Activated T-helper 2 cell treated with anti-CD3 and anti-CD28 coated beads, Interferon-gamma antibody, Interleukin-2, Interleukin-4, amounts not matched to agents 10 μg/mL and 5 μg/mL and 100 μg/mL, durations not matched to agents 14 hours and 24 hours and 36 hours (primary cell): ENCODE measurements at regions not wholly inside any gene's neighbourhood (a gene's known extent, or its start where the extent isn't known, plus 50 kb on each side); places are given as distances from the start of the nearest gene placed in this dataset.

Experiments used
- DNase-seq: peaks from one replicate; pipeline ENCODE4 v3.0.0; 2021; ENCODE audit warnings: low spot score
- H3K27ac Mint-ChIP-seq: one replicate; pipeline ENCODE4 v1.8.0; 2021; ENCODE audit warnings: mixed read lengths
- H3K27me3 Mint-ChIP-seq: one replicate; pipeline ENCODE4 v1.8.0; 2021; ENCODE audit warnings: low read depth, mixed read lengths
- H3K36me3 Mint-ChIP-seq: one replicate; pipeline ENCODE4 v1.8.0; 2021; ENCODE audit warnings: low read depth, mixed read lengths
- H3K4me1 Mint-ChIP-seq: one replicate; pipeline ENCODE4 v1.8.0; 2021; ENCODE audit warnings: low read depth, mixed read lengths
- H3K4me3 Mint-ChIP-seq: one replicate; pipeline ENCODE4 v1.8.0; 2021; ENCODE audit warnings: low read depth, mild to moderate bottlenecking, moderate library complexity, mixed read lengths
- H3K9me3 Mint-ChIP-seq: one replicate; pipeline ENCODE4 v1.8.0; 2021; ENCODE audit warnings: mixed read lengths
- intact Hi-C: fragments of 100-400 bp; cut with micrococcal nuclease; formaldehyde crosslinking; loops from one replicate; pipeline ENCODE4 v1.15.1; 2023

- Mint-ChIP-seq H3K36me3 (no peaks in the 10 kb centered on the region), H3K4me3 (no peak overlapping the region), H3K27ac (no peak overlapping the region), H3K4me1 (no peaks in the 10 kb centered on the region), H3K9me3 (no peaks in the 10 kb centered on the region), H3K27me3 (no peaks in the 10 kb centered on the region)
- intact Hi-C loops, result no loop called here
- DNase-seq, result no peak
These were observed 812.1 kb downstream of the EFNA5 start for GRCh38 chr5:106858616-106859015.

GRCh38 chr5:106854922-106855321 lies 815.8 kb downstream of the EFNA5 start:
- no peaks in the 10 kb centered on the region for H3K4me1 Mint-ChIP-seq
- no peaks in the 10 kb centered on the region for H3K9me3 Mint-ChIP-seq
- no peak overlapping the region for H3K4me3 Mint-ChIP-seq
- H3K36me3 Mint-ChIP-seq, result no peaks in the 10 kb centered on the region
- no peak overlapping the region for H3K27ac Mint-ChIP-seq
- DNase-seq, result no peak
- H3K27me3 Mint-ChIP-seq, result no peaks in the 10 kb centered on the region
- intact Hi-C loops, result no loop called here

DNA sequence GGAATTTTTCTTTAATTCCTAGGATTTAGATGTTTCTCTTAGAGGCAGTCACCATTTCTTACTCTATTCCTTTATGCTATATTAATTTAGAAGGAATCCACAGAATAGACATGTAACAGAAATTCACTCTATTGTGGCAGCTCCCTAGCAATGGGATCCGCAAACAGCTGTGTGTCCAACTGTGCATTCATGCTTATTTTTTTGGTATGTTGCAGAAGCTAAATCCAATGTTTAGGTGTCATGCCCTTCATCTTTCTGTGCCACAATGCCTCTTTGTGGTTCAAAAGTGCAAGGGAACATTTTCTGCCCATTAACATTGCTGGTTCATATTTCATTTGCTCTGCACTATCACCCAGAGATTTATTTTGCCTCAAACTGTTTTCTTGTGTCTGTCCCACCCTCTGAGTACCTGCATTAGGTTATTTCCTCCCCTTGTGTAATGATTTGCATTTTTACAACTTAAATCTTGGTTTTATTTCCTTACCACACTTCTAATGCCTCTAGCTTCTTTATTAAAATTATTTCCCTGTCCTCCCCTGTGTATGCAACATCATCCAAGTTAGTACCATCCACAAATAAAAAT lies 816.5 kb downstream of the EFNA5 start:
- no peaks in the 10 kb centered on the region for H3K9me3 Mint-ChIP-seq
- H3K4me3 Mint-ChIP-seq, result no peak overlapping the region
- no peaks in the 10 kb centered on the region for H3K4me1 Mint-ChIP-seq
- DNase-seq, result no peak
- H3K36me3 Mint-ChIP-seq, result no peaks in the 10 kb centered on the region
- intact Hi-C loops, result no loop called here
- no peaks in the 10 kb centered on the region for H3K27me3 Mint-ChIP-seq
- H3K27ac Mint-ChIP-seq, result no peak overlapping the region

DNA sequence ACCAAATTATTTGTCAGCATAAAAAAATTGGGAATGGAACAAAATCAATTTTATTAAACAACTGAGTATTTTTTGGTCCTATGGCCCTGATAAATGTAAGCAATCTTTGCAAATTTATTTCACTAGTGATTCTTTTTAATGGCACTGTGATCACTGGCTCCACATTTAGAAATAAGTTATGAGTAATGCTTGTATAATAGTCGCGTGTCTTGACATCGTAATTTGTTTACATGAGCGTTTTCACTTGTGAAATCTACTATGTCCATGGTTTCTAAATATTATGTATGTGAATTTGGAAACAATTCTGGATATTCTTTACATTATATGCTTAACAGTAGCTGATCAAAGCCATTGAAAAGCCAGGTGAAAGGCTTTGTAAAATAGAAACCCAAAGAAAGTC lies 817.5 kb downstream of the EFNA5 start:
- H3K9me3 Mint-ChIP-seq, result no peaks in the 10 kb centered on the region
- H3K27ac Mint-ChIP-seq, result no peak overlapping the region
- intact Hi-C loops, result no loop called here
- H3K4me3 Mint-ChIP-seq, result no peak overlapping the region
- H3K27me3 Mint-ChIP-seq, result no peaks in the 10 kb centered on the region
- DNase-seq, result no peak
- no peaks in the 10 kb centered on the region for H3K36me3 Mint-ChIP-seq
- H3K4me1 Mint-ChIP-seq, result no peaks in the 10 kb centered on the region

DNA sequence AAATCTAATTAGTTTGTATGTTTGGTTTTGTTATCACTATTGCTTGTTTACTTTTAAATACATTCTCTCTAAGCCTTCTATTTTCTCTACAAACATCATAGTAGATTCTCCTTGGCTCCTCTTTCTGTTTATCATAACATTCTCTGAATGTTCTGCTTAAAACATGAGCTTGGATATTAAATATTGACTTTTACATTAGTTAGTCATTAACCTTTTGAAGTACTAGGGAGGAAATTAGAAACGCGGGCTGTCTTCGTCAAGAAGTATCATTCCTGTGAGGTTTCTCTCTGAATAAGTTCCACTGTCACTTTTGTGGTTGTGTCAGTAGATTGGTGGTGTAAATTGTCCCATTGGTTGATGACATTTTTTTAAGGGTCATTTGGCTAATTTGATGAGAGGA lies 821.5 kb downstream of the EFNA5 start:
- Mint-ChIP-seq H3K36me3 (no peaks in the 10 kb centered on the region), H3K4me3 (no peak overlapping the region), H3K4me1 (no peaks in the 10 kb centered on the region), H3K9me3 (no peaks in the 10 kb centered on the region), H3K27ac (no peak overlapping the region), H3K27me3 (no peaks in the 10 kb centered on the region)
- no peak for DNase-seq
- intact Hi-C loops, result no loop called here

GRCh38 chr5:106843812-106844416 lies 826.8 kb downstream of the EFNA5 start:
- Mint-ChIP-seq H3K4me3 (no peak overlapping the region), H3K9me3 (peaks cover 8% of the 10 kb centered on the region), H3K36me3 (no peaks in the 10 kb centered on the region), H3K27me3 (no peaks in the 10 kb centered on the region), H3K27ac (no peak overlapping the region), H3K4me1 (no peaks in the 10 kb centered on the region)
- intact Hi-C loops, result no loop called here
- DNase-seq, result no peak

- DNase-seq, result no peak
- Mint-ChIP-seq H3K36me3 (no peaks in the 10 kb centered on the region), H3K4me3 (no peak overlapping the region), H3K27me3 (no peaks in the 10 kb centered on the region), H3K27ac (no peak overlapping the region), H3K9me3 (peaks cover 7% of the 10 kb centered on the region), H3K4me1 (no peaks in the 10 kb centered on the region)
- intact Hi-C loops, result no loop called here
These were observed 837.2 kb downstream of the EFNA5 start for GRCh38 chr5:106833517-106833916.

DNA sequence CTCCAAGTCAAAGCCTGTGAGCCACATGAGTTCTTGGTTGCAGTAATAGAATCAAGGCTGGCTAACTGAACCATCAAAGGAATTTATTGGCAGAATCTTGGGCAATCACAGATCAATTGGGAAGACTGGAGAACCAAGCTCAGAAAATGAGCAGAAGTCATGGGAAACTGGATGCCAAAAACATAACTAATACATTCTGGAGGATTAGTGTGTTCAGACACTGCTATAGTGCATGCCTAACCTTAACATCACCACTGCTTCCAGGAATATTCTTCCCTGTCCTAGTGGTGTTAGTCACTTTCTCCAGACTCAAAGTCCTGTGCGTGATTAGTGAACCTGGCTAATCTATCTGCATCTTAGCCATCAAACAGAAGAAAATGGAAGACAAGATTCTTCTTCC lies 843.7 kb downstream of the EFNA5 start:
- no peaks in the 10 kb centered on the region for H3K27me3 Mint-ChIP-seq
- no peak for DNase-seq

GRCh38 chr5:106825374-106825773 lies 845.4 kb downstream of the EFNA5 start:
- no peak overlapping the region for H3K27ac Mint-ChIP-seq
- H3K9me3 Mint-ChIP-seq, result peaks cover 12% of the 10 kb centered on the region
- H3K36me3 Mint-ChIP-seq, result no peaks in the 10 kb centered on the region
- no peak for DNase-seq
- H3K4me3 Mint-ChIP-seq, result no peak overlapping the region
- no peaks in the 10 kb centered on the region for H3K4me1 Mint-ChIP-seq
- intact Hi-C loops, result no loop called here
- no peaks in the 10 kb centered on the region for H3K27me3 Mint-ChIP-seq

More for the DNA sequence above, 843.7 kb downstream of the EFNA5 start:
- no peak overlapping the region for H3K4me3 Mint-ChIP-seq
- no peaks in the 10 kb centered on the region for H3K4me1 Mint-ChIP-seq
- H3K9me3 Mint-ChIP-seq, result peaks cover 12% of the 10 kb centered on the region
- intact Hi-C loops, result no loop called here
- no peaks in the 10 kb centered on the region for H3K36me3 Mint-ChIP-seq
- no peak overlapping the region for H3K27ac Mint-ChIP-seq

DNA sequence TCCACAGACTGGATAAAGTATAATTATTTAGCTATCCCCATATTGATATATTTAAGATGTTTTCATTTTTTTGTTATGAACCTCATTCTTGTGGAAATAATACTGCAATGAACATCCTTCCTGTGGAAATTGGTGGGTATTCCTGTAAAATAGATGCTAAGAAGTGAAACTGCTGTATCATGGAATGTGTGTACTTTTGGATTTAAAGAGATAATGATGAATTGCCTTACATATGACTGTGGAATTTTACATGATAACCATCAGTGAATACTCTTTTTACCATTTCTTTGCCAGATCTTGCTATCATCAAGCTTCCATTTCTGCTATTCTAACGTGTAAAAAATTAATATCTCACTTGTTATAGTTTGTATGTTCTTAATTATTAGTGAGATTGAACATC lies 847.9 kb downstream of the EFNA5 start:
- H3K27me3 Mint-ChIP-seq, result no peaks in the 10 kb centered on the region
- H3K4me3 Mint-ChIP-seq, result no peak overlapping the region
- H3K4me1 Mint-ChIP-seq, result no peaks in the 10 kb centered on the region
- DNase-seq, result no peak
- intact Hi-C loops, result no loop called here
- H3K9me3 Mint-ChIP-seq, result peaks cover 1% of the 10 kb centered on the region
- no peak overlapping the region for H3K27ac Mint-ChIP-seq
- no peaks in the 10 kb centered on the region for H3K36me3 Mint-ChIP-seq

- intact Hi-C loops, result no loop called here
- no peak for DNase-seq
- H3K27me3 Mint-ChIP-seq, result no peaks in the 10 kb centered on the region
- no peak overlapping the region for H3K4me3 Mint-ChIP-seq
- H3K9me3 Mint-ChIP-seq, result no peaks in the 10 kb centered on the region
- H3K4me1 Mint-ChIP-seq, result no peaks in the 10 kb centered on the region
- H3K36me3 Mint-ChIP-seq, result no peaks in the 10 kb centered on the region
- H3K27ac Mint-ChIP-seq, result no peak overlapping the region
These were observed 852.2 kb downstream of the EFNA5 start for GRCh38 chr5:106818552-106818951.

DNA sequence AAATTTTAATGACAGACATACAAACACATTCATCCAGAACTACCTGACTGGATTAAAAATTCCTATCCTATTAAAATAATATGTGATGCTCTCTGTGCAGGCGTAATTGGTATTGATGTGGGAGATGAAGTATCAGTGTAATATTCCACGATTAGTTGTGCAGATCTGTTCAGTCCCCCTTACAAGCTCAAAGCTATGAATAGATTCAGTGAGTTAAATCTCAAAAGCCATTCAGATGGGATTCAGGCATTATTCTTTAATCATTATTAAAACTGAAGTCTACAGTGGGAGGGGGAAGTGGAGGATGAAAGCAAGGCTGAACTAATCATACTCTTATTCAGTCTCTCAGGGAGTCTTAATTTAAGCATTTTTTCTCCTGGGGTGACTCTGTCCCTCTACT lies 855.8 kb downstream of the EFNA5 start:
- H3K36me3 Mint-ChIP-seq, result no peaks in the 10 kb centered on the region
- no peak overlapping the region for H3K27ac Mint-ChIP-seq
- DNase-seq, result no peak
- H3K4me3 Mint-ChIP-seq, result no peak overlapping the region
- H3K4me1 Mint-ChIP-seq, result no peaks in the 10 kb centered on the region
- H3K9me3 Mint-ChIP-seq, result peaks cover 5% of the 10 kb centered on the region
- intact Hi-C loops, result no loop called here
- H3K27me3 Mint-ChIP-seq, result no peaks in the 10 kb centered on the region

DNA sequence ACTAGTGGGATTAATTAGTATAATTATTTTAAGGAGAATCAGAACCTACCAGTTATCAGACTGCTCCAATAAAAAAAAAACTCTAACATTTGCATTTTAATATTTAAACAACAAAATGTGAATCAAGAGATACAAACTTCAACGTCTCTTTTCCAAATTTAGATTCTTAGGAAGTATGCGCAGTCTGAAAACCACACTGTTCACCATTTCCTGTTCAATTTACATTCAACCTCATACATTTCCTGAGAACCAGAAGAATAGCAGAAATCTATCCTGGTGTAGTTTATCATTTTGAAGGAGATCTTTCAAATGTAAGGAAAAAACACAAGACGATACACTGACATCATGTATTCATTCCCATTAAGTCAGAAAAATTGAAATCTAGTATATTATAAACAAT lies 869.2 kb downstream of the EFNA5 start:
- intact Hi-C loops, result no loop called here
- Mint-ChIP-seq H3K4me3 (no peak overlapping the region), H3K36me3 (no peaks in the 10 kb centered on the region), H3K4me1 (no peaks in the 10 kb centered on the region), H3K9me3 (no peaks in the 10 kb centered on the region), H3K27ac (no peak overlapping the region), H3K27me3 (no peaks in the 10 kb centered on the region)
- no peak for DNase-seq

- Mint-ChIP-seq H3K27ac (no peak overlapping the region), H3K4me3 (no peak overlapping the region), H3K4me1 (no peaks in the 10 kb centered on the region), H3K36me3 (no peaks in the 10 kb centered on the region), H3K27me3 (no peaks in the 10 kb centered on the region), H3K9me3 (no peaks in the 10 kb centered on the region)
- no peak for DNase-seq
- intact Hi-C loops, result no loop called here
These were observed 872.7 kb downstream of the EFNA5 start for GRCh38 chr5:106797996-106798395.
